ENCODE measurements at regions not wholly inside any gene's neighbourhood (a gene's known extent, or its start where the extent isn't known, plus 50 kb on each side); places are given as distances from the start of the nearest gene placed in this dataset.

GRCh38 chr2:70380621-70381020 lies 78.8 kb upstream of the FAM136A start:
- no CpG with 5 or more reads among the region's 4 CpGs for WGBS (ENCODE audit: insufficient coverage, insufficient read length)
- Histone ChIP-seq H3K27ac (ENCODE audit: low read length) (no peak overlapping the region), H3K36me3 (ENCODE audit: control insufficient read depth, insufficient read depth, low read length) (no peaks in the 10 kb centered on the region), H3K27me3 (ENCODE audit: control insufficient read depth, insufficient read depth, low read length) (no peaks in the 10 kb centered on the region), H3K9me3 (ENCODE audit: control insufficient read depth, insufficient read depth, low read length) (no peaks in the 10 kb centered on the region), H3K4me3 (ENCODE audit: low read length) (no peak overlapping the region), H3K4me1 (ENCODE audit: control insufficient read depth, insufficient read depth, low read length) (no peaks in the 10 kb centered on the region)
- DNase-seq (ENCODE audit: low read depth, low spot score), result no peak

GRCh38 chr2:70374616-70375015 lies 72.7 kb upstream of the FAM136A start:
- Histone ChIP-seq H3K27ac (ENCODE audit: low read length) (no peak overlapping the region), H3K36me3 (ENCODE audit: control insufficient read depth, insufficient read depth, low read length) (no peaks in the 10 kb centered on the region), H3K4me1 (ENCODE audit: control insufficient read depth, insufficient read depth, low read length) (no peaks in the 10 kb centered on the region), H3K9me3 (ENCODE audit: control insufficient read depth, insufficient read depth, low read length) (no peaks in the 10 kb centered on the region), H3K27me3 (ENCODE audit: control insufficient read depth, insufficient read depth, low read length) (no peaks in the 10 kb centered on the region), H3K4me3 (ENCODE audit: low read length) (no peak overlapping the region)
- DNase-seq (ENCODE audit: low read depth, low spot score), result no peak
- no CpG with 5 or more reads among the region's 2 CpGs for WGBS (ENCODE audit: insufficient coverage, insufficient read length)

- no peaks in the 10 kb centered on the region for H3K27me3 ChIP-seq (ENCODE audit: control insufficient read depth, insufficient read depth, low read length)
- H3K27ac ChIP-seq (ENCODE audit: low read length), result no peak overlapping the region
- no peaks in the 10 kb centered on the region for H3K4me1 ChIP-seq (ENCODE audit: control insufficient read depth, insufficient read depth, low read length)
- no peaks in the 10 kb centered on the region for H3K9me3 ChIP-seq (ENCODE audit: control insufficient read depth, insufficient read depth, low read length)
- WGBS (ENCODE audit: insufficient coverage, insufficient read length), result no CpG with 5 or more reads among the region's 3 CpGs
- no peak overlapping the region for H3K4me3 ChIP-seq (ENCODE audit: low read length)
- no peaks in the 10 kb centered on the region for H3K36me3 ChIP-seq (ENCODE audit: control insufficient read depth, insufficient read depth, low read length)
- no peak for DNase-seq (ENCODE audit: low read depth, low spot score)
Measured at GRCh38 chr2:70371753-70372152, 69.9 kb upstream of the FAM136A start.

GRCh38 chr2:70369082-70369481 lies 67.2 kb upstream of the FAM136A start:
- no peaks in the 10 kb centered on the region; the same call in 1 of the 2 replicates for H3K4me1 ChIP-seq (ENCODE audit: control insufficient read depth, insufficient read depth, low read length)
- H3K27ac ChIP-seq (ENCODE audit: low read length), result no peak overlapping the region
- H3K36me3 ChIP-seq (ENCODE audit: control insufficient read depth, insufficient read depth, low read length), result no peaks in the 10 kb centered on the region
- H3K27me3 ChIP-seq (ENCODE audit: control insufficient read depth, insufficient read depth, low read length), result no peaks in the 10 kb centered on the region
- H3K4me3 ChIP-seq (ENCODE audit: low read length), result no peak overlapping the region
- WGBS (ENCODE audit: insufficient coverage, insufficient read length), result no CpG with 5 or more reads among the region's 5 CpGs
- no peaks in the 10 kb centered on the region for H3K9me3 ChIP-seq (ENCODE audit: control insufficient read depth, insufficient read depth, low read length)
- DNase-seq (ENCODE audit: low read depth, low spot score), result no peak

- H3K27ac ChIP-seq (ENCODE audit: low read length), result no peak overlapping the region
- WGBS (ENCODE audit: insufficient coverage, insufficient read length), result no CpG with 5 or more reads among the region's 4 CpGs
- no peak for DNase-seq (ENCODE audit: low read depth, low spot score)
Measured at GRCh38 chr2:70368545-70368944, 66.7 kb upstream of the FAM136A start.

GRCh38 chr2:70367722-70368323 lies 66.0 kb upstream of the FAM136A start:
- no CpG with 5 or more reads among the region's 8 CpGs for WGBS (ENCODE audit: insufficient coverage, insufficient read length)

More at GRCh38 chr2:70368545-70368944, 66.7 kb upstream of the FAM136A start:
- Histone ChIP-seq H3K4me3 (ENCODE audit: low read length) (no peak overlapping the region), H3K4me1 (ENCODE audit: control insufficient read depth, insufficient read depth, low read length) (no peaks in the 10 kb centered on the region; the same call in 1 of the 2 replicates), H3K36me3 (ENCODE audit: control insufficient read depth, insufficient read depth, low read length) (no peaks in the 10 kb centered on the region), H3K27me3 (ENCODE audit: control insufficient read depth, insufficient read depth, low read length) (no peaks in the 10 kb centered on the region), H3K9me3 (ENCODE audit: control insufficient read depth, insufficient read depth, low read length) (no peaks in the 10 kb centered on the region)

GRCh38 chr2:70362661-70363060 lies 60.8 kb upstream of the FAM136A start:
- no peaks in the 10 kb centered on the region for H3K27me3 ChIP-seq (ENCODE audit: control insufficient read depth, insufficient read depth, low read length)
- no CpG with 5 or more reads among the region's 6 CpGs for WGBS (ENCODE audit: insufficient coverage, insufficient read length)
- H3K9me3 ChIP-seq (ENCODE audit: control insufficient read depth, insufficient read depth, low read length), result no peaks in the 10 kb centered on the region
- H3K4me1 ChIP-seq (ENCODE audit: control insufficient read depth, insufficient read depth, low read length), result no peaks in the 10 kb centered on the region; the same call in 1 of the 2 replicates
- no peak overlapping the region for H3K4me3 ChIP-seq (ENCODE audit: low read length)
- no peak overlapping the region for H3K27ac ChIP-seq (ENCODE audit: low read length)
- H3K36me3 ChIP-seq (ENCODE audit: control insufficient read depth, insufficient read depth, low read length), result no peaks in the 10 kb centered on the region
- DNase-seq (ENCODE audit: low read depth, low spot score), result no peak

More at GRCh38 chr2:70367722-70368323, 66.0 kb upstream of the FAM136A start:
- H3K36me3 ChIP-seq (ENCODE audit: control insufficient read depth, insufficient read depth, low read length), result no peaks in the 10 kb centered on the region
- H3K4me1 ChIP-seq (ENCODE audit: control insufficient read depth, insufficient read depth, low read length), result no peaks in the 10 kb centered on the region; the same call in 1 of the 2 replicates
- no peaks in the 10 kb centered on the region for H3K9me3 ChIP-seq (ENCODE audit: control insufficient read depth, insufficient read depth, low read length)
- DNase-seq (ENCODE audit: low read depth, low spot score), result peak; percentile 16
- no peaks in the 10 kb centered on the region for H3K27me3 ChIP-seq (ENCODE audit: control insufficient read depth, insufficient read depth, low read length)
- H3K4me3 ChIP-seq (ENCODE audit: low read length), result no peak overlapping the region
- H3K27ac ChIP-seq (ENCODE audit: low read length), result no peak overlapping the region

GRCh38 chr2:70360661-70361270 lies 58.9 kb upstream of the FAM136A start:
- Histone ChIP-seq H3K4me1 (ENCODE audit: control insufficient read depth, insufficient read depth, low read length) (no peaks in the 10 kb centered on the region; the same call in 1 of the 2 replicates), H3K4me3 (ENCODE audit: low read length) (no peak overlapping the region), H3K36me3 (ENCODE audit: control insufficient read depth, insufficient read depth, low read length) (no peaks in the 10 kb centered on the region), H3K27ac (ENCODE audit: low read length) (no peak overlapping the region), H3K27me3 (ENCODE audit: control insufficient read depth, insufficient read depth, low read length) (no peaks in the 10 kb centered on the region), H3K9me3 (ENCODE audit: control insufficient read depth, insufficient read depth, low read length) (no peaks in the 10 kb centered on the region)
- no CpG with 5 or more reads among the region's 3 CpGs for WGBS (ENCODE audit: insufficient coverage, insufficient read length)
- DNase-seq (ENCODE audit: low read depth, low spot score), result no peak

GRCh38 chr2:70357684-70358071 lies 55.8 kb upstream of the FAM136A start:
- DNase-seq (ENCODE audit: low read depth, low spot score), result no peak
- H3K36me3 ChIP-seq (ENCODE audit: control insufficient read depth, insufficient read depth, low read length), result no peaks in the 10 kb centered on the region
- no peaks in the 10 kb centered on the region for H3K27me3 ChIP-seq (ENCODE audit: control insufficient read depth, insufficient read depth, low read length)
- H3K4me1 ChIP-seq (ENCODE audit: control insufficient read depth, insufficient read depth, low read length), result no peaks in the 10 kb centered on the region
- WGBS (ENCODE audit: insufficient coverage, insufficient read length), result no CpG with 5 or more reads among the region's 6 CpGs
- no peak overlapping the region for H3K4me3 ChIP-seq (ENCODE audit: low read length)
- no peak overlapping the region for H3K27ac ChIP-seq (ENCODE audit: low read length)
- H3K9me3 ChIP-seq (ENCODE audit: control insufficient read depth, insufficient read depth, low read length), result no peaks in the 10 kb centered on the region

GRCh38 chr2:70356941-70357683 lies 55.2 kb upstream of the FAM136A start:
- Histone ChIP-seq H3K4me1 (ENCODE audit: control insufficient read depth, insufficient read depth, low read length) (no peaks in the 10 kb centered on the region), H3K4me3 (ENCODE audit: low read length) (no peak overlapping the region)

More at GRCh38 chr2:70356941-70357683, 55.2 kb upstream of the FAM136A start:
- WGBS (ENCODE audit: insufficient coverage, insufficient read length), result no CpG with 5 or more reads among the region's 6 CpGs
- Histone ChIP-seq H3K27me3 (ENCODE audit: control insufficient read depth, insufficient read depth, low read length) (no peaks in the 10 kb centered on the region), H3K27ac (ENCODE audit: low read length) (no peak overlapping the region), H3K9me3 (ENCODE audit: control insufficient read depth, insufficient read depth, low read length) (no peaks in the 10 kb centered on the region), H3K36me3 (ENCODE audit: control insufficient read depth, insufficient read depth, low read length) (no peaks in the 10 kb centered on the region)
- no peak for DNase-seq (ENCODE audit: low read depth, low spot score)
